ENCODE measurements at regions not wholly inside any gene's neighbourhood (a gene's known extent, or its start where the extent isn't known, plus 50 kb on each side); places are given as distances from the start of the nearest gene placed in this dataset.

DNA sequence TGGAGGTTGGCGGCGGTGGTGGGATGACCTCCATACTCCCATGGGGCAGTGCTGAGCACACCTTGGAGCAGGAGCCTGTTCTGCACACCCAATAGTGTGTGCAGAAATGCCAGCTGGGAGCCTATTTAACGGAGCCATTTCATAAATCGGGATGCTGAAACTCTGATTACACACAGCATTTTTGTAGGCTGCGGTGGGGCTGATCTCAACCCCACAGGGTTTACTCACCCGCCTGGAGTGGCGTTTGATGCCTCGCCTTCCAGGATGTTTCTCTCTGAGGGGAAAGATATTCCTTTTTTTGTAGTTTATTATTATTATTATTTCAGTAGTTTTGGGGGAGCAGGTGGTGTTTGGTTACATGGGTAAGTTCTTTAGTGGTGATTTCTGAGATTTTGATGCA is 82.6 kb upstream of the WDR26 start:
- no peak for DNase-seq (ENCODE audit: low spot score)
- WGBS: 94% methylated on average over 8 of the region's 8 CpGs
- no peak overlapping the region for H3K4me3 ChIP-seq (ENCODE audit: low read depth in 1 of 3, low read length in 3 of 3)
- H3K27me3 ChIP-seq (ENCODE audit: control insufficient read depth in 4 of 4, insufficient read depth in 4 of 4, low read length in 3 of 4): no peaks in the 10 kb centered on the region
- TF ChIP-seq FOXA1 (IDR thresholded peaks at IDR 0.05): no peak
- H3K4me1 ChIP-seq (ENCODE audit: control insufficient read depth in 4 of 4, insufficient read depth in 4 of 4, low read length in 3 of 4): peaks cover 0 to 10% (median 7%) of the 10 kb centered on the region in 4 donors
- H3K27ac ChIP-seq (ENCODE audit: low read depth in 1 of 2, low read length in 2 of 2): no peak overlapping the region
- no peaks in the 10 kb centered on the region for H3K36me3 ChIP-seq (ENCODE audit: control insufficient read depth in 4 of 4, insufficient read depth in 3 of 4, low read depth in 1 of 4, low read length in 3 of 4)
- H3K9me3 ChIP-seq (ENCODE audit: control insufficient read depth in 4 of 4, low read length in 3 of 4): no peaks in the 10 kb centered on the region
- H3K9ac ChIP-seq (ENCODE audit: low read depth in 1 of 2, low read length in 2 of 2): no peak overlapping the region

DNA sequence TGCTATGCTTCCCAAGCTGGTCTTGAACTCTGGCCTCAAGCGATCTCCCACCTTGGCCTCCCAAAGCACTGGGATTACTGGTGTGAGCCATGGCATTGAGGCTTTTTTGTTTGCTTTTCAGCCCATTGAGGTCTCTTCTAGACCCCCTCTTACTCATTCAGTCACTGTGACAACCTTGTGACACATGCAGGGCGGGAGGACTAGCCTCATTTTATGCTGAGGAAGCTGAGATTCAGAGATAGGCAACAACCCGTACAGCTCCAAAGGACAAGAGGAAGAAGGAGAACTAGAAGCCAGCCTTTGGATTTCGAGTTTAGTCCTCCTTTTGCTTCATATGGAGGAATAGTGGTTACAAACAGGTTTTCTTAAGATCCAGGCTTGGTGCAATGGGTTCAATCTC is 83.9 kb upstream of the WDR26 start:
- no peak for TF ChIP-seq TAF1 (conservative IDR thresholded peaks at IDR 0.05)
- TF ChIP-seq HNF4A (conservative IDR thresholded peaks at IDR 0.05): no peak
- no peak for TF ChIP-seq NR2F2 (IDR thresholded peaks at IDR 0.05)
- TF ChIP-seq, protein P1, sequence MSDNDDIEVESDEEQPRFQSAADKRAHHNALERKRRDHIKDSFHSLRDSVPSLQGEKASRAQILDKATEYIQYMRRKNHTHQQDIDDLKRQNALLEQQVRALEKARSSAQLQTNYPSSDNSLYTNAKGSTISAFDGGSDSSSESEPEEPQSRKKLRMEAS (IDR thresholded peaks at IDR 0.05): no peak
- TF ChIP-seq JUND (IDR thresholded peaks at IDR 0.05): no peak
- no peak for TF ChIP-seq FOXA1 (IDR thresholded peaks at IDR 0.05)
- TF ChIP-seq, protein P2, sequence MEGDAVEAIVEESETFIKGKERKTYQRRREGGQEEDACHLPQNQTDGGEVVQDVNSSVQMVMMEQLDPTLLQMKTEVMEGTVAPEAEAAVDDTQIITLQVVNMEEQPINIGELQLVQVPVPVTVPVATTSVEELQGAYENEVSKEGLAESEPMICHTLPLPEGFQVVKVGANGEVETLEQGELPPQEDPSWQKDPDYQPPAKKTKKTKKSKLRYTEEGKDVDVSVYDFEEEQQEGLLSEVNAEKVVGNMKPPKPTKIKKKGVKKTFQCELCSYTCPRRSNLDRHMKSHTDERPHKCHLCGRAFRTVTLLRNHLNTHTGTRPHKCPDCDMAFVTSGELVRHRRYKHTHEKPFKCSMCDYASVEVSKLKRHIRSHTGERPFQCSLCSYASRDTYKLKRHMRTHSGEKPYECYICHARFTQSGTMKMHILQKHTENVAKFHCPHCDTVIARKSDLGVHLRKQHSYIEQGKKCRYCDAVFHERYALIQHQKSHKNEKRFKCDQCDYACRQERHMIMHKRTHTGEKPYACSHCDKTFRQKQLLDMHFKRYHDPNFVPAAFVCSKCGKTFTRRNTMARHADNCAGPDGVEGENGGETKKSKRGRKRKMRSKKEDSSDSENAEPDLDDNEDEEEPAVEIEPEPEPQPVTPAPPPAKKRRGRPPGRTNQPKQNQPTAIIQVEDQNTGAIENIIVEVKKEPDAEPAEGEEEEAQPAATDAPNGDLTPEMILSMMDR (IDR thresholded peaks at IDR 0.05; ENCODE audit: low read depth, low read length, missing input control): no peak
- TF ChIP-seq FOXA2 (IDR thresholded peaks at IDR 0.05): no peak
- TF ChIP-seq HNF4G (IDR thresholded peaks at IDR 0.05): no peak
- TF ChIP-seq GABPA (IDR thresholded peaks at IDR 0.05 in 1 of 2, conservative IDR thresholded peaks at IDR 0.05 in 1 of 2): no peak
- TF ChIP-seq, protein P3, sequence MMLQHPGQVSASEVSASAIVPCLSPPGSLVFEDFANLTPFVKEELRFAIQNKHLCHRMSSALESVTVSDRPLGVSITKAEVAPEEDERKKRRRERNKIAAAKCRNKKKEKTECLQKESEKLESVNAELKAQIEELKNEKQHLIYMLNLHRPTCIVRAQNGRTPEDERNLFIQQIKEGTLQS (IDR thresholded peaks at IDR 0.05): no peak
- TF ChIP-seq SP1 (IDR thresholded peaks at IDR 0.05): no peak
- TF ChIP-seq, protein P4, sequence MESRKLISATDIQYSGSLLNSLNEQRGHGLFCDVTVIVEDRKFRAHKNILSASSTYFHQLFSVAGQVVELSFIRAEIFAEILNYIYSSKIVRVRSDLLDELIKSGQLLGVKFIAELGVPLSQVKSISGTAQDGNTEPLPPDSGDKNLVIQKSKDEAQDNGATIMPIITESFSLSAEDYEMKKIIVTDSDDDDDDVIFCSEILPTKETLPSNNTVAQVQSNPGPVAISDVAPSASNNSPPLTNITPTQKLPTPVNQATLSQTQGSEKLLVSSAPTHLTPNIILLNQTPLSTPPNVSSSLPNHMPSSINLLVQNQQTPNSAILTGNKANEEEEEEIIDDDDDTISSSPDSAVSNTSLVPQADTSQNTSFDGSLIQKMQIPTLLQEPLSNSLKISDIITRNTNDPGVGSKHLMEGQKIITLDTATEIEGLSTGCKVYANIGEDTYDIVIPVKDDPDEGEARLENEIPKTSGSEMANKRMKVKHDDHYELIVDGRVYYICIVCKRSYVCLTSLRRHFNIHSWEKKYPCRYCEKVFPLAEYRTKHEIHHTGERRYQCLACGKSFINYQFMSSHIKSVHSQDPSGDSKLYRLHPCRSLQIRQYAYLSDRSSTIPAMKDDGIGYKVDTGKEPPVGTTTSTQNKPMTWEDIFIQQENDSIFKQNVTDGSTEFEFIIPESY (IDR thresholded peaks at IDR 0.05): no peak
- TF ChIP-seq RXRA (IDR thresholded peaks at IDR 0.05): no peak
- no peak for DNase-seq (ENCODE audit: low spot score)
- no peak overlapping the region for H3K4me3 ChIP-seq (ENCODE audit: low read depth in 1 of 3, low read length in 3 of 3)
- H3K36me3 ChIP-seq (ENCODE audit: control insufficient read depth in 4 of 4, insufficient read depth in 3 of 4, low read depth in 1 of 4, low read length in 3 of 4): no peaks in the 10 kb centered on the region
- no peaks in the 10 kb centered on the region for H3K9me3 ChIP-seq (ENCODE audit: control insufficient read depth in 4 of 4, low read length in 3 of 4)
- no peak overlapping the region for H3K9ac ChIP-seq (ENCODE audit: low read depth in 1 of 2, low read length in 2 of 2)
- 92% methylated on average over 4 of the region's 4 CpGs for WGBS
- no peaks in the 10 kb centered on the region for H3K27me3 ChIP-seq (ENCODE audit: control insufficient read depth in 4 of 4, insufficient read depth in 4 of 4, low read length in 3 of 4)
- no peak overlapping the region for H3K27ac ChIP-seq (ENCODE audit: low read depth in 1 of 2, low read length in 2 of 2)
- H3K4me1 ChIP-seq (ENCODE audit: control insufficient read depth in 4 of 4, insufficient read depth in 4 of 4, low read length in 3 of 4): peaks cover 0 to 2% (median 1%) of the 10 kb centered on the region in 4 donors

DNA sequence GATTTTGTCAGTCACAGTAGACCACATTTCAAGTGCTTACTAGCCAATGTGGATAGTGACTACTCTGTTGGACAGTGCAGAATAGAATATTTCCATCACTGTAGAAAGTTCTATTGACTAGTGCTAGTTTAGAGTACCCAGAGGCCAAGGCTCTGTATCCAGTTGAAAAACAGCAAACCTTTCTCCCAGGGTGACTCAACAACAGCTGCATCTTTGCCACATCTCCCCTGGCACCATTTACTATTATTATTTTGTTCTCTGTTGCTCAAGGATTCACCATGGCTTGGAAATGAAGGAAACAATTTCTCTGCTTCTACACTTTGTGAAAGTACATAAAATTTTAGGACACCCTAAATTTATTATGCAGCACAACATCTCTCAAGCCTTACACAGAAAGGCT is 85.3 kb upstream of the WDR26 start:
- Histone ChIP-seq H3K36me3 (ENCODE audit: control insufficient read depth in 4 of 4, insufficient read depth in 3 of 4, low read depth in 1 of 4, low read length in 3 of 4) (no peaks in the 10 kb centered on the region), H3K27ac (ENCODE audit: low read depth in 1 of 2, low read length in 2 of 2) (no peak overlapping the region), H3K4me3 (ENCODE audit: low read depth in 1 of 3, low read length in 3 of 3) (no peak overlapping the region), H3K9me3 (ENCODE audit: control insufficient read depth in 4 of 4, low read length in 3 of 4) (no peaks in the 10 kb centered on the region), H3K4me1 (ENCODE audit: control insufficient read depth in 4 of 4, insufficient read depth in 4 of 4, low read length in 3 of 4) (no peaks in the 10 kb centered on the region), H3K27me3 (ENCODE audit: control insufficient read depth in 4 of 4, insufficient read depth in 4 of 4, low read length in 3 of 4) (no peaks in the 10 kb centered on the region), H3K9ac (ENCODE audit: low read depth in 1 of 2, low read length in 2 of 2) (no peak overlapping the region)
- DNase-seq (ENCODE audit: low spot score): no peak
- TF ChIP-seq HNF4A (conservative IDR thresholded peaks at IDR 0.05) (no peak), RAD21 (IDR thresholded peaks at IDR 0.05) (no peak), FOXA1 (IDR thresholded peaks at IDR 0.05) (no peak), TAF1 (conservative IDR thresholded peaks at IDR 0.05) (no peak), RXRA (IDR thresholded peaks at IDR 0.05) (no peak)
- TF ChIP-seq, protein P5, sequence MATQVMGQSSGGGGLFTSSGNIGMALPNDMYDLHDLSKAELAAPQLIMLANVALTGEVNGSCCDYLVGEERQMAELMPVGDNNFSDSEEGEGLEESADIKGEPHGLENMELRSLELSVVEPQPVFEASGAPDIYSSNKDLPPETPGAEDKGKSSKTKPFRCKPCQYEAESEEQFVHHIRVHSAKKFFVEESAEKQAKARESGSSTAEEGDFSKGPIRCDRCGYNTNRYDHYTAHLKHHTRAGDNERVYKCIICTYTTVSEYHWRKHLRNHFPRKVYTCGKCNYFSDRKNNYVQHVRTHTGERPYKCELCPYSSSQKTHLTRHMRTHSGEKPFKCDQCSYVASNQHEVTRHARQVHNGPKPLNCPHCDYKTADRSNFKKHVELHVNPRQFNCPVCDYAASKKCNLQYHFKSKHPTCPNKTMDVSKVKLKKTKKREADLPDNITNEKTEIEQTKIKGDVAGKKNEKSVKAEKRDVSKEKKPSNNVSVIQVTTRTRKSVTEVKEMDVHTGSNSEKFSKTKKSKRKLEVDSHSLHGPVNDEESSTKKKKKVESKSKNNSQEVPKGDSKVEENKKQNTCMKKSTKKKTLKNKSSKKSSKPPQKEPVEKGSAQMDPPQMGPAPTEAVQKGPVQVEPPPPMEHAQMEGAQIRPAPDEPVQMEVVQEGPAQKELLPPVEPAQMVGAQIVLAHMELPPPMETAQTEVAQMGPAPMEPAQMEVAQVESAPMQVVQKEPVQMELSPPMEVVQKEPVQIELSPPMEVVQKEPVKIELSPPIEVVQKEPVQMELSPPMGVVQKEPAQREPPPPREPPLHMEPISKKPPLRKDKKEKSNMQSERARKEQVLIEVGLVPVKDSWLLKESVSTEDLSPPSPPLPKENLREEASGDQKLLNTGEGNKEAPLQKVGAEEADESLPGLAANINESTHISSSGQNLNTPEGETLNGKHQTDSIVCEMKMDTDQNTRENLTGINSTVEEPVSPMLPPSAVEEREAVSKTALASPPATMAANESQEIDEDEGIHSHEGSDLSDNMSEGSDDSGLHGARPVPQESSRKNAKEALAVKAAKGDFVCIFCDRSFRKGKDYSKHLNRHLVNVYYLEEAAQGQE (IDR thresholded peaks at IDR 0.05): no peak
- TF ChIP-seq, protein P4 (IDR thresholded peaks at IDR 0.05): no peak
- TF ChIP-seq, protein P3 (IDR thresholded peaks at IDR 0.05): no peak

Measured in liver (tissue), 8 donors.